ENCODE measurements at regions not wholly inside any gene's neighbourhood (a gene's known extent, or its start where the extent isn't known, plus 50 kb on each side); places are given as distances from the start of the nearest gene placed in this dataset.
A peak's percentile ranks its signal among the peaks of the same experiment; 100 is the strongest.
"Not testable (repeated sequence)": the region's sequence is repeated elsewhere in the genome, so short reads cannot be mapped to it uniquely, and the experiment has no call there.

DNA sequence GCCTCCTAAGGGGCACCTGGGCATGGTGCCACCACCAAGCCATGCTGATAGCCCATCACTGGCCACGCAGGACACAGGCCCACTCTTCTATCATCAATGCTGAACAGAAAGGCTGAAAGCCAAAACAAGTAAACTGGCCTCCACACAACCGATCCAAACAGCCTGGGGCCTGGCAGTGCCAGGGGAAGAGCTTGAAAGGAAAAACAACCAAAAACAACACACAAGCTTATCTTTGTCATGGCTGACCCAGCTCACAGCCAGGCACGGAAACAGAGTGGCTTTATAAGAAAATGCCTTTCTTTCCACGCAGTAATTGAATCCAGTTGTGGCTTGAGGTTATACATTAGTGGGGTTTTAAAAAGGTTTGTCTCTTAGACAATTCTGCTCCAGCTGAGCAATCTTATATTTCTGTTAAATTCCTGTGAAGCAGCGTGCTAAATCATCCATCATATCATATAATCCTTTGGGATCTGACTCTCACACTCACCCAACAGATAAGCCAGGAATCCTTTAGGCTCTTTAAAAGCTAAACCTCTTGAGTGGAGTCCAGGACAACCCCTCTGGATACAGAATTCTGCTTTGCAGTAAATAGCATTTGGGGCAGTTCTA, 65.4 kb upstream of the SLC22A16 start:
- Mint-ChIP-seq H3K27me3 (ENCODE audit: unreplicated experiment) (no peaks in the 10 kb centered on the region), H3K36me3 (ENCODE audit: insufficient read depth, unreplicated experiment) (peaks cover 27% of the 10 kb centered on the region), H3K27ac (ENCODE audit: unreplicated experiment) (no peak overlapping the region), H3K9me3 (ENCODE audit: low read depth, unreplicated experiment) (peaks cover 7% of the 10 kb centered on the region), H3K4me1 (ENCODE audit: low read depth, unreplicated experiment) (peaks cover 66% of the 10 kb centered on the region), H3K4me3 (ENCODE audit: low read depth, unreplicated experiment) (no peak overlapping the region)
- TF ChIP-seq, protein P1, sequence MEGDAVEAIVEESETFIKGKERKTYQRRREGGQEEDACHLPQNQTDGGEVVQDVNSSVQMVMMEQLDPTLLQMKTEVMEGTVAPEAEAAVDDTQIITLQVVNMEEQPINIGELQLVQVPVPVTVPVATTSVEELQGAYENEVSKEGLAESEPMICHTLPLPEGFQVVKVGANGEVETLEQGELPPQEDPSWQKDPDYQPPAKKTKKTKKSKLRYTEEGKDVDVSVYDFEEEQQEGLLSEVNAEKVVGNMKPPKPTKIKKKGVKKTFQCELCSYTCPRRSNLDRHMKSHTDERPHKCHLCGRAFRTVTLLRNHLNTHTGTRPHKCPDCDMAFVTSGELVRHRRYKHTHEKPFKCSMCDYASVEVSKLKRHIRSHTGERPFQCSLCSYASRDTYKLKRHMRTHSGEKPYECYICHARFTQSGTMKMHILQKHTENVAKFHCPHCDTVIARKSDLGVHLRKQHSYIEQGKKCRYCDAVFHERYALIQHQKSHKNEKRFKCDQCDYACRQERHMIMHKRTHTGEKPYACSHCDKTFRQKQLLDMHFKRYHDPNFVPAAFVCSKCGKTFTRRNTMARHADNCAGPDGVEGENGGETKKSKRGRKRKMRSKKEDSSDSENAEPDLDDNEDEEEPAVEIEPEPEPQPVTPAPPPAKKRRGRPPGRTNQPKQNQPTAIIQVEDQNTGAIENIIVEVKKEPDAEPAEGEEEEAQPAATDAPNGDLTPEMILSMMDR (IDR thresholded peaks at IDR 0.05; ENCODE audit: unreplicated experiment), result no peak
- CTCF ChIA-PET, result no interaction called here
- no peak for DNase-seq
- no TSS peak for BruUV-seq (replicated peaks)
- intact Hi-C loops (cut with micrococcal nuclease; ENCODE audit: unreplicated experiment), result no loop called here

DNA sequence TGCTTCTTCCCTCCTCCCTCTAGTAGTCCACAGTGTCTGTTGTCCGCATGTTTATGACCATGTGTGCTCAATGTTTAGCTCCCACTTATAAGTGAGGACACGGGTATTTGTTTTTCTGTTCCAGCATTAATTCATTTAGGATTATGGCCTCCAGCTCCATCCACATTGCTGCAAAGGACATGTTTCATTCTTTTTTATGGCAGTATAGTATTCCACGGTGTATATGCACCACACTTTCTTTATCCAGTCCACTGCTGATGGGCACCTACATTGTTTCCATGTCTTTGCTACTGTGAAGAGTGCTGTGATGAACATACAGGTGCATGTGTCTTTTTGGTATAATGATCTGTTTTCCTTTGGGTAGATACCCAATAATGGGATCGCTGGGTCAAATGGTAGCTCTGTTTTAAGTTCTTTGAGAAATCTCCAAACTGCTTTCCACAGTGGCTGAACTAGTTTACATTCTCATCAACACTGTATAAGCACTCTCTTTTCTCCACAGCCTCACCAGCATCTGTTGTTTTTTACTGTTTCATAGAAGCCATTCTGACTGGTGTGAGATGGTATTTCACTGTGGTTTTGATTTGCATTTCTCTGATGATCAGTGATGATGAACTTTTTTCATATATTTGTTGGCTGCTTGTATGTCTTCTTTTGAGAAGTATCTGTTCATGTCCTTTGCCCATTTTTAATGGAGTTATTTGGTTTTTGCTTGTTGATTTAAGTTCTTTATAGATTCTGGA, 63.0 kb upstream of the SLC22A16 start:
- Mint-ChIP-seq H3K36me3 (ENCODE audit: insufficient read depth, unreplicated experiment) (peaks cover 22% of the 10 kb centered on the region), H3K4me1 (ENCODE audit: low read depth, unreplicated experiment) (peaks cover 72% of the 10 kb centered on the region)
- not testable (repeated sequence) for BruUV-seq (replicated peaks); DNase-seq; H3K4me3 Mint-ChIP-seq (ENCODE audit: low read depth, unreplicated experiment); H3K27me3 Mint-ChIP-seq (ENCODE audit: unreplicated experiment); H3K9me3 Mint-ChIP-seq (ENCODE audit: low read depth, unreplicated experiment); H3K27ac Mint-ChIP-seq (ENCODE audit: unreplicated experiment)
- intact Hi-C loops (cut with micrococcal nuclease; ENCODE audit: unreplicated experiment), result loop anchor here (5.0 kb wide), 2 partner anchors 118 to 343 kb away; no protein-coding TSS in a partner anchor
- CTCF ChIA-PET, result interaction anchor here (0.9 kb wide), 1 partner anchor 8 kb away, joined by 4 read pairs; no protein-coding TSS in a partner anchor

DNA sequence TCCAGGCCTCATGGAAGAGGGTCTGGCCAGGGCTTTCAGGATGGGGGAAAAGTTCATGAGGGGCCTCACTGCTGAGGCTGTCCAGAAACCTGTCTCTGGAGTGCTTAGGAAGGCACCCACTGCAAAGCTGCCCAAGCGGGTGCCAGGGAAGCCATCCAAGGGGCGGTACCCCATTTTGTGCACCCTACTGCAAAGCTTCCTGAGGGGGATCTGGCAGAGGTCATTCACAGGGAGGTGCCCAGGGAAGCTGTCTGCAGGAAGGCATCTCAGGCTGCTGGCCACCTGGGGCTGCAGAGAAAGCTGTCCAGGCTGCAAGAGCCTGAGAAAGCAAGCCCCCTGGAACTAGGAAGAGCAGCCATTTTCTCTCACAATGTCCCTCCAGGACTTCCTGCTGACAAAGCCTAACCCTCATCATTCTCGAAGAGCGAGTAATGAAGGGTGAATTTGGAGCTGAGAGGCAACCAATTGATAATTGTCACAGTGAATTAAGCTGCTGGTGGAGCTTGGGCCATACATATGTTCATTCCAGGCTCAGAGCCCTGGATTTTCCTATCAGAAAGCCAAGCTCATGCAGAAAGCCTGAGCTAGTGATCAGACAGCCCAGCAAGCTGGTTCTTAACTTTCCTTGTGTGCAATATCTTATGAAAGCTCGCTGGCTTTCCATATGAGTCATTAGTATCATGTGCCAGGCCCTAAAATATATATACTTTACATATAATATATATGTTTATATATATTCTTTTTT, 62.2 kb upstream of the SLC22A16 start:
- TF ChIP-seq, protein P1 (IDR thresholded peaks at IDR 0.05; ENCODE audit: unreplicated experiment), result no peak
- peak overlapping the region; percentile 78 for H3K27ac Mint-ChIP-seq (ENCODE audit: unreplicated experiment)
- no TSS peak for BruUV-seq (replicated peaks)
- intact Hi-C loops (cut with micrococcal nuclease; ENCODE audit: unreplicated experiment), result loop anchor here (5.0 kb wide), 2 partner anchors 119 to 344 kb away; no protein-coding TSS in a partner anchor
- peaks cover 71% of the 10 kb centered on the region for H3K4me1 Mint-ChIP-seq (ENCODE audit: low read depth, unreplicated experiment)
- no peaks in the 10 kb centered on the region for H3K27me3 Mint-ChIP-seq (ENCODE audit: unreplicated experiment)
- H3K36me3 Mint-ChIP-seq (ENCODE audit: insufficient read depth, unreplicated experiment), result peaks cover 18% of the 10 kb centered on the region
- H3K9me3 Mint-ChIP-seq (ENCODE audit: low read depth, unreplicated experiment), result peaks cover 6% of the 10 kb centered on the region
- no peak overlapping the region for H3K4me3 Mint-ChIP-seq (ENCODE audit: low read depth, unreplicated experiment)
- no peak for DNase-seq
- CTCF ChIA-PET, result interaction anchor here (0.9 kb wide), 1 partner anchor 9 kb away, joined by 4 read pairs; no protein-coding TSS in a partner anchor

DNA sequence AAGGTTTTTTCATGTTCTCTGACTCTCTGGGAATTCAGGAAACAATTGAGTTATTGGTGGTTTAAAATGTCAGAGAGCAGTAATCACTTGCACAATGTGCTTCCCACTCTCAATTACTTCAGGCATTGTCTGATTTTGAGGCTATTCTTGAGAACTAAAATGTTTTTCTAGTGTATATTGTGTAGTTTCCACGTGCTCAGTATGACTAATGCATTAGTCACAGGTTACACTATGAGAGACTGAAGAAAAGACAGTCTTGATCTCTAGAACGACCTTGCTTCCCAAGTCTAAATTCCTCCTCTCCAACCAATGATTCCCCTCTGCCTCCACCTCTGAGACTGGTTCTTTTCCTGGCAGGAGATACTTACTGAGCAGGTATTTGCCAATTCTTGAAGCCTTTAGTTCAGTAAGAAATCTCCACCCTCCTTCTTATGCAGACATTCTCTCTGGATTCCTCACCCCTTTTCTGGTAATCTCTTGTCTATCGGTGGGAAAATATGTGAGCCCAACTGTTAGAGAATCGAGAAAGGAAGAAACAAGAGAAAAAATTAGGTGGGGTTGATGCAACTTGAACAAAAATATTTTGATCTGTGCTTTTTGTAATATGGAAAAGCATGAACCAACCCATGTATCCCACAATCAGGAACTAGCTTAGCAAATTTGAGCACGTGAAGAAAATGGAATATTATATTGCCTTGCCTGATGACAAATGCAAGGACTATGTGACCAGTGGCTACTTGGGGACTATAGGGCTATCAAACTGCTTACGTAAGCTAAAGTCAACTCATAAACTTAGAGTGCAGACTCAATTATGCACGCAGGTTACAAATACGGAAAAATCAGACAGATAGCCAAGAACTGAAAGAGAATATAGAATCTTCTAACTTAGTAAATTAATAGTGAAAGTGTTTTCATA, 61.1 kb upstream of the SLC22A16 start:
- CTCF ChIA-PET, result interaction anchor here (0.8 to 1.4 kb wide), 2 partner anchors 9 to 119 kb away, joined by 3 to 5 read pairs; no protein-coding TSS in a partner anchor
- peak overlapping the region; percentile 78 for H3K27ac Mint-ChIP-seq (ENCODE audit: unreplicated experiment)
- TF ChIP-seq, protein P1 (IDR thresholded peaks at IDR 0.05; ENCODE audit: unreplicated experiment), result no peak
- peaks cover 8% of the 10 kb centered on the region for H3K36me3 Mint-ChIP-seq (ENCODE audit: insufficient read depth, unreplicated experiment)
- no TSS peak for BruUV-seq (replicated peaks)
- peaks cover 3% of the 10 kb centered on the region for H3K9me3 Mint-ChIP-seq (ENCODE audit: low read depth, unreplicated experiment)
- peaks cover 68% of the 10 kb centered on the region for H3K4me1 Mint-ChIP-seq (ENCODE audit: low read depth, unreplicated experiment)
- peak overlapping the region; percentile 15 for H3K4me3 Mint-ChIP-seq (ENCODE audit: low read depth, unreplicated experiment)
- peak; percentile 47 for DNase-seq
- no peaks in the 10 kb centered on the region for H3K27me3 Mint-ChIP-seq (ENCODE audit: unreplicated experiment)
- intact Hi-C loops (cut with micrococcal nuclease; ENCODE audit: unreplicated experiment), result loop anchor here (5.0 kb wide), 2 partner anchors 120 to 345 kb away; no protein-coding TSS in a partner anchor
